ENCODE measurements at regions not wholly inside any gene's neighbourhood (a gene's known extent, or its start where the extent isn't known, plus 50 kb on each side); places are given as distances from the start of the nearest gene placed in this dataset.

DNA sequence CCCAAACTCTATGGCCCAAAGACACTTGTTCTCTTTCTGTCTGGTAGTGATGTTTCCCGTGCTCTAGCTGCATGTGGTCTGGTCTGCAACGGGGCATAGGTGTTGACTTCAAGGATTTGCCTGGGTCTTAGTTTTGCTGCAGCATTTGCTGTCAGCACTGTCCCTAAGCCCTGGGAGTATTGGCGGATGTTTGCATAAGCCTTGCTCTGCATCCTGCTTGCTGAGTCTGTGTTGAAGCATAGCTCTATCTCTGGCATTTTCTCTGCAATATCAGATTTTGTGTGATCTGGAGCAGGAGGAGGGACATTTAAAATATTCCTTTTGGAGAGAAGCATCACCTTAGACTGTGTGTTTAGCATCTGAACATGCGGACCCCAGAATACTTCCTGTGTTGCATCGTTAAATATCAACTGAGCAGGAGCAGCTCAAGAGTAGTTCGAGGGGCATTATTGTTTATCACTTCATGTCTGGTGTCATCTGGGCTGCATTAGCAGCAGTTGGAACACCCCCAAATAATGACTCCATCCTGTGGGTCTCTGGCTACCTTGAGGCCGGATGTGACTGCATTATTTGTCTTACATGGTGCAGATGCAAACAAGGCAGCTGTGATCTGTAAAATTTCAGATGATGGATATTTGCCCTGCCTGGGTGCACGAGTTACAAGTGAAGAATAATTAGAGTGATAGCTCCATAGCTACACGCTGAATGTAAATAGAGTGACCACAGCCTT lies 231.7 kb downstream of the TRIB2 start:
- 68% methylated on average over 9 of the region's 9 CpGs for whole genome bisulfite sequencing
- no peak for TF ChIP-seq EP300 (IDR thresholded peaks at IDR 0.05)
- TF ChIP-seq, protein P1, sequence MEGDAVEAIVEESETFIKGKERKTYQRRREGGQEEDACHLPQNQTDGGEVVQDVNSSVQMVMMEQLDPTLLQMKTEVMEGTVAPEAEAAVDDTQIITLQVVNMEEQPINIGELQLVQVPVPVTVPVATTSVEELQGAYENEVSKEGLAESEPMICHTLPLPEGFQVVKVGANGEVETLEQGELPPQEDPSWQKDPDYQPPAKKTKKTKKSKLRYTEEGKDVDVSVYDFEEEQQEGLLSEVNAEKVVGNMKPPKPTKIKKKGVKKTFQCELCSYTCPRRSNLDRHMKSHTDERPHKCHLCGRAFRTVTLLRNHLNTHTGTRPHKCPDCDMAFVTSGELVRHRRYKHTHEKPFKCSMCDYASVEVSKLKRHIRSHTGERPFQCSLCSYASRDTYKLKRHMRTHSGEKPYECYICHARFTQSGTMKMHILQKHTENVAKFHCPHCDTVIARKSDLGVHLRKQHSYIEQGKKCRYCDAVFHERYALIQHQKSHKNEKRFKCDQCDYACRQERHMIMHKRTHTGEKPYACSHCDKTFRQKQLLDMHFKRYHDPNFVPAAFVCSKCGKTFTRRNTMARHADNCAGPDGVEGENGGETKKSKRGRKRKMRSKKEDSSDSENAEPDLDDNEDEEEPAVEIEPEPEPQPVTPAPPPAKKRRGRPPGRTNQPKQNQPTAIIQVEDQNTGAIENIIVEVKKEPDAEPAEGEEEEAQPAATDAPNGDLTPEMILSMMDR (IDR thresholded peaks at IDR 0.05), result no peak
- no peak for TF ChIP-seq POLR2AphosphoS5 (IDR thresholded peaks at IDR 0.05)
- no peak for TF ChIP-seq POLR2A (IDR thresholded peaks at IDR 0.05; ENCODE audit: low read depth)

GRCh38 chr2:12948961-12949353 lies 232.2 kb downstream of the TRIB2 start:
- intact Hi-C loops (cut with DNase I), result no loop called here
- Histone ChIP-seq H3K4me1 (no peaks in the 10 kb centered on the region), H3K4me3 (no peak overlapping the region), H3K36me3 (no peaks in the 10 kb centered on the region), H3K27ac (replicated peaks in 1 of 4) (no peak overlapping the region), H3K27me3 (no peaks in the 10 kb centered on the region), H3K9me3 (no peaks in the 10 kb centered on the region)
- TF ChIP-seq POLR2A (IDR thresholded peaks at IDR 0.05; ENCODE audit: low read depth) (no peak), EP300 (IDR thresholded peaks at IDR 0.05) (no peak), POLR2AphosphoS5 (IDR thresholded peaks at IDR 0.05) (no peak)
- TF ChIP-seq, protein P1 (IDR thresholded peaks at IDR 0.05), result no peak
- 73% methylated on average over 2 of the region's 2 CpGs for WGBS
- DNase-seq (ENCODE audit: extremely low spot score), result no peak

More for the DNA sequence above, 231.7 kb downstream of the TRIB2 start:
- H3K27me3 ChIP-seq, result no peaks in the 10 kb centered on the region
- H3K4me1 ChIP-seq, result no peaks in the 10 kb centered on the region
- intact Hi-C loops (cut with DNase I), result no loop called here
- no peaks in the 10 kb centered on the region for H3K9me3 ChIP-seq
- no peak overlapping the region for H3K4me3 ChIP-seq
- no peak for DNase-seq (ENCODE audit: extremely low spot score)
- no peaks in the 10 kb centered on the region for H3K36me3 ChIP-seq
- no peak overlapping the region for H3K27ac ChIP-seq (replicated peaks in 1 of 4)

DNA sequence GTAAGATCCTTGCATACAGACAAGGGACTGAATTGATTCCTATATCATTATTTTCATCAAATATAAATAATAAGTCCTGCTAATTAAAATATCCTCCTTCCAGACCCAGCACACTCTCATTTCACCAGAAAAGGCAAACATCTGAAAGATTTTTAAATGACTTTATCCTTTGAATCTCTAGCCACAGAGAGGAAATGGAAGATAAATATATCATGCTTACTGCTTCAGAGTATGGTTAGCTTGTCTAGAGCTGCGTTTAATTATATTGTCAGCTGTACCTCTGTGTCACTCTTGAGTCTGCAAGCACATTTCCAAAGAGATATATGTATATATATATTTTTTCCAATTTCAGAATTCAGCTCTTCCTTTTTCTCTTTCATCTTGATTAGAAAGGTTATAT lies 232.7 kb downstream of the TRIB2 start:
- no peak overlapping the region for H3K27ac ChIP-seq (replicated peaks in 1 of 4)

GRCh38 chr2:12950174-12950573 lies 233.4 kb downstream of the TRIB2 start:
- Histone ChIP-seq H3K4me3 (no peak overlapping the region), H3K36me3 (no peaks in the 10 kb centered on the region), H3K9me3 (no peaks in the 10 kb centered on the region), H3K4me1 (no peaks in the 10 kb centered on the region), H3K27me3 (no peaks in the 10 kb centered on the region), H3K27ac (replicated peaks in 1 of 4) (no peak overlapping the region)
- intact Hi-C loops (cut with DNase I), result no loop called here
- TF ChIP-seq POLR2A (IDR thresholded peaks at IDR 0.05; ENCODE audit: low read depth), result no peak
- no peak for TF ChIP-seq EP300 (IDR thresholded peaks at IDR 0.05)
- TF ChIP-seq, protein P1 (IDR thresholded peaks at IDR 0.05), result no peak
- no peak for TF ChIP-seq POLR2AphosphoS5 (IDR thresholded peaks at IDR 0.05)
- DNase-seq (ENCODE audit: extremely low spot score), result no peak
- WGBS, result 94% methylated on average over 3 of the region's 3 CpGs

More for the DNA sequence above, 232.7 kb downstream of the TRIB2 start:
- DNase-seq (ENCODE audit: extremely low spot score), result no peak
- TF ChIP-seq POLR2A (IDR thresholded peaks at IDR 0.05; ENCODE audit: low read depth), result no peak
- TF ChIP-seq POLR2AphosphoS5 (IDR thresholded peaks at IDR 0.05), result no peak
- TF ChIP-seq EP300 (IDR thresholded peaks at IDR 0.05), result no peak
- TF ChIP-seq, protein P1 (IDR thresholded peaks at IDR 0.05), result no peak
- Histone ChIP-seq H3K4me3 (no peak overlapping the region), H3K36me3 (no peaks in the 10 kb centered on the region), H3K27me3 (no peaks in the 10 kb centered on the region), H3K4me1 (no peaks in the 10 kb centered on the region), H3K9me3 (no peaks in the 10 kb centered on the region)
- WGBS, result 72% methylated on average over 1 of the region's 1 CpG
- intact Hi-C loops (cut with DNase I), result no loop called here
